ENCODE measurements at regions not wholly inside any gene's neighbourhood (a gene's known extent, or its start where the extent isn't known, plus 50 kb on each side); places are given as distances from the start of the nearest gene placed in this dataset.

GRCh38 chr18:55079481-55080355, 120.5 kb upstream of the CCDC68 start:
- H3K4me3 ChIP-seq (replicated peaks; ENCODE audit: low read depth, low read length): no peak overlapping the region
- TF ChIP-seq CTCF (IDR thresholded peaks at IDR 0.05; ENCODE audit: low read length, missing control alignments): no peak
- no peak for DNase-seq (ENCODE audit: low read depth)

- no peak overlapping the region for H3K4me3 ChIP-seq (replicated peaks; ENCODE audit: low read depth, low read length)
- DNase-seq (ENCODE audit: low read depth): no peak
Measured at GRCh38 chr18:55079067-55079466, 119.8 kb upstream of the CCDC68 start.

GRCh38 chr18:55078303-55078932, 119.2 kb upstream of the CCDC68 start:
- DNase-seq (ENCODE audit: low read depth): no peak
- no peak for TF ChIP-seq CTCF (IDR thresholded peaks at IDR 0.05; ENCODE audit: low read length, missing control alignments)
- no peak overlapping the region for H3K4me3 ChIP-seq (replicated peaks; ENCODE audit: low read depth, low read length)

More at GRCh38 chr18:55079067-55079466, 119.8 kb upstream of the CCDC68 start:
- no peak for TF ChIP-seq CTCF (IDR thresholded peaks at IDR 0.05; ENCODE audit: low read length, missing control alignments)

- TF ChIP-seq CTCF (IDR thresholded peaks at IDR 0.05; ENCODE audit: low read length, missing control alignments): no peak
- H3K4me3 ChIP-seq (replicated peaks; ENCODE audit: low read depth, low read length): no peak overlapping the region
- no peak for DNase-seq (ENCODE audit: low read depth)
Measured at GRCh38 chr18:55076643-55077218, 117.5 kb upstream of the CCDC68 start.

GRCh38 chr18:55073834-55074233, 114.6 kb upstream of the CCDC68 start:
- H3K4me3 ChIP-seq (replicated peaks; ENCODE audit: low read depth, low read length): no peak overlapping the region
- DNase-seq (ENCODE audit: low read depth): no peak
- TF ChIP-seq CTCF (IDR thresholded peaks at IDR 0.05; ENCODE audit: low read length, missing control alignments): no peak

GRCh38 chr18:55073116-55073515, 113.9 kb upstream of the CCDC68 start:
- no peak overlapping the region for H3K4me3 ChIP-seq (replicated peaks; ENCODE audit: low read depth, low read length)
- no peak for TF ChIP-seq CTCF (IDR thresholded peaks at IDR 0.05; ENCODE audit: low read length, missing control alignments)
- DNase-seq (ENCODE audit: low read depth): no peak

All from fibroblast of pulmonary artery (primary cell).